ENCODE measurements at regions not wholly inside any gene's neighbourhood (a gene's known extent, or its start where the extent isn't known, plus 50 kb on each side); places are given as distances from the start of the nearest gene placed in this dataset.

GRCh38 chr13:22238269-22238668 is 567.4 kb downstream of the FGF9 start:
- H3K9ac ChIP-seq (ENCODE audit: low read length), result no peak overlapping the region
- no peak overlapping the region for H3K4me2 ChIP-seq (ENCODE audit: low read length)
- TF ChIP-seq CTCF (IDR thresholded peaks at IDR 0.05; ENCODE audit: low read length), result no peak
- no peak for TF ChIP-seq EZH2 (IDR thresholded peaks at IDR 0.05; ENCODE audit: borderline replicate concordance, low read length)
- no peak overlapping the region for H3K27ac ChIP-seq (ENCODE audit: low read depth, low read length, poor library complexity, severe bottlenecking)
- H3F3A ChIP-seq (ENCODE audit: insufficient read depth, low read length), result no peaks in the 10 kb centered on the region
- no peak overlapping the region for H3K4me3 ChIP-seq (ENCODE audit: low read depth, low read length, poor library complexity, severe bottlenecking)
- no peaks in the 10 kb centered on the region for H4K20me1 ChIP-seq (ENCODE audit: insufficient read depth, low read length)
- no peaks in the 10 kb centered on the region for H3K9me2 ChIP-seq (ENCODE audit: low read depth, low read length)
- no peak overlapping the region for H2AFZ ChIP-seq (ENCODE audit: low read length)
- H3K27me3 ChIP-seq (ENCODE audit: insufficient read depth, low read length), result no peaks in the 10 kb centered on the region
- no peaks in the 10 kb centered on the region for H3K9me3 ChIP-seq (ENCODE audit: low read length)
- H3K79me2 ChIP-seq (ENCODE audit: insufficient read depth, low read length), result no peaks in the 10 kb centered on the region
- H3K36me3 ChIP-seq (ENCODE audit: insufficient read depth, low read length), result no peaks in the 10 kb centered on the region
- H3K4me1 ChIP-seq (ENCODE audit: insufficient read depth, low read length, severe bottlenecking), result no peaks in the 10 kb centered on the region

DNA sequence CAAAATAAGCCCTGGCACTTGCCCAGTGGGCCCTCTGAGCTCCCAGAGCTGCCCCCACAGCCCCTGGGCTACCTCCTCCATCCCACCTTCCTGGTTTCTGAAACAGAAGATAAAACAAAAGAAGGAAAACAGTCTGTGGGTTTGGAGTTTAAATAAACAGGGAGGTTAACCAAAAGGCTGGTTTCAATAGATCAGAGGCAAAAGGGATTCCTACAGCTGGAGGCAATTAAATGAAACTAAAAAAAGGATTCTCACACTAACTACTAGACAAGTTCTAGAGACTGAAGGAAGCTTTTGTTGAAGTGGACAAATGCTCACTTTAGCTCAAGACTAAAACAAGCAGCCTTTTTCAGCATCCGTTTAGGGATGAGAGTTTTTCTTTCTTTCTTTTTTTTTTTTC is 569.8 kb downstream of the FGF9 start:
- TF ChIP-seq CTCF (IDR thresholded peaks at IDR 0.05; ENCODE audit: low read length) (no peak), EZH2 (IDR thresholded peaks at IDR 0.05; ENCODE audit: borderline replicate concordance, low read length) (no peak)
- no peaks in the 10 kb centered on the region for H4K20me1 ChIP-seq (ENCODE audit: insufficient read depth, low read length)

GRCh38 chr13:22243469-22244163 is 572.7 kb downstream of the FGF9 start:
- Histone ChIP-seq H2AFZ (ENCODE audit: low read length) (no peak overlapping the region), H4K20me1 (ENCODE audit: insufficient read depth, low read length) (no peaks in the 10 kb centered on the region), H3F3A (ENCODE audit: insufficient read depth, low read length) (no peaks in the 10 kb centered on the region), H3K4me2 (ENCODE audit: low read length) (no peak overlapping the region), H3K9me3 (ENCODE audit: low read length) (no peaks in the 10 kb centered on the region), H3K79me2 (ENCODE audit: insufficient read depth, low read length) (no peaks in the 10 kb centered on the region), H3K4me1 (ENCODE audit: insufficient read depth, low read length, severe bottlenecking) (no peaks in the 10 kb centered on the region), H3K36me3 (ENCODE audit: insufficient read depth, low read length) (no peaks in the 10 kb centered on the region), H3K27ac (ENCODE audit: low read depth, low read length, poor library complexity, severe bottlenecking) (no peak overlapping the region), H3K27me3 (ENCODE audit: insufficient read depth, low read length) (no peaks in the 10 kb centered on the region; the same call in 1 of the 2 replicates), H3K4me3 (ENCODE audit: low read depth, low read length, poor library complexity, severe bottlenecking) (no peak overlapping the region), H3K9me2 (ENCODE audit: low read depth, low read length) (no peaks in the 10 kb centered on the region), H3K9ac (ENCODE audit: low read length) (no peak overlapping the region)
- TF ChIP-seq CTCF (IDR thresholded peaks at IDR 0.05; ENCODE audit: low read length) (no peak), EZH2 (IDR thresholded peaks at IDR 0.05; ENCODE audit: borderline replicate concordance, low read length) (no peak)

More for the DNA sequence above, 569.8 kb downstream of the FGF9 start:
- Histone ChIP-seq H3K79me2 (ENCODE audit: insufficient read depth, low read length) (no peaks in the 10 kb centered on the region), H3K9me2 (ENCODE audit: low read depth, low read length) (no peaks in the 10 kb centered on the region), H3K27me3 (ENCODE audit: insufficient read depth, low read length) (no peaks in the 10 kb centered on the region; the same call in 1 of the 2 replicates), H3K36me3 (ENCODE audit: insufficient read depth, low read length) (no peaks in the 10 kb centered on the region), H3K9me3 (ENCODE audit: low read length) (no peaks in the 10 kb centered on the region), H2AFZ (ENCODE audit: low read length) (no peak overlapping the region), H3K9ac (ENCODE audit: low read length) (no peak overlapping the region), H3K27ac (ENCODE audit: low read depth, low read length, poor library complexity, severe bottlenecking) (no peak overlapping the region), H3K4me2 (ENCODE audit: low read length) (no peak overlapping the region), H3K4me3 (ENCODE audit: low read depth, low read length, poor library complexity, severe bottlenecking) (no peak overlapping the region), H3F3A (ENCODE audit: insufficient read depth, low read length) (no peaks in the 10 kb centered on the region), H3K4me1 (ENCODE audit: insufficient read depth, low read length, severe bottlenecking) (no peaks in the 10 kb centered on the region)
